HL-60 (cell line): ENCODE measurements at regions not wholly inside any gene's neighbourhood (a gene's known extent, or its start where the extent isn't known, plus 50 kb on each side); places are given as distances from the start of the nearest gene placed in this dataset.

Source experiments
- DNase-seq, 2 experiments: peaks; one replicate each; pipeline ENCODE4 v3.0.0-alpha.2; 2010 to 2020; ENCODE audit warnings: low read depth in 1 of 2, low spot score in 1 of 2
- H3K27ac ChIP-seq: fragments of 250-450 bp; sonication (Bioruptor Pico); replicated peaks from 2 replicates; pipeline ENCODE4 v1.5.1; 2020; ENCODE audit warnings: mild to moderate bottlenecking, moderate library complexity
- H3K27me3 ChIP-seq: fragments of 250-450 bp; sonication (Bioruptor Pico); 2 replicates; pipeline ENCODE4 v1.5.1; 2021; ENCODE audit warnings: mild to moderate bottlenecking, moderate library complexity; ENCODE audit not compliant: insufficient read depth, poor library complexity, severe bottlenecking
- H3K4me3 ChIP-seq: replicated peaks from 2 replicates; pipeline ENCODE4 v1.5.1; 2011; ENCODE audit warnings: mild to moderate bottlenecking, control low read depth, low read length; ENCODE audit not compliant: insufficient read depth
- CTCF ChIP-seq: IDR thresholded peaks from one replicate; pipeline ENCODE4 v1.5.1; 2011; ENCODE audit warnings: low read length, control low read depth, inconsistent platforms; ENCODE audit not compliant: insufficient read depth
- GABPA ChIP-seq: IDR thresholded peaks from 2 replicates; pipeline ENCODE4 v1.6.1; 2012; ENCODE audit warnings: low read depth
- POLR2AphosphoS5 ChIP-seq: IDR thresholded peaks from 2 replicates; pipeline ENCODE4 v1.6.1; 2012; ENCODE audit warnings: low read depth
- REST ChIP-seq: IDR thresholded peaks from 2 replicates; pipeline ENCODE4 v1.6.1; 2012; ENCODE audit warnings: low read depth; ENCODE audit not compliant: insufficient replicate concordance
- SPI1 ChIP-seq: IDR thresholded peaks from 2 replicates; pipeline ENCODE4 v1.6.1; 2012; ENCODE audit warnings: low read depth, mild to moderate bottlenecking, borderline replicate concordance

GRCh38 chr6:117165911-117166499 is 99.4 kb upstream of the VGLL2 start:
- Histone ChIP-seq H3K27ac (no peak overlapping the region), H3K4me3 (no peak overlapping the region), H3K27me3 (peaks cover 1% of the 10 kb centered on the region)
- no peak for TF ChIP-seq CTCF
- DNase-seq, result no peak

GRCh38 chr6:117167520-117168271 is 97.7 kb upstream of the VGLL2 start:
- no peak overlapping the region for H3K27ac ChIP-seq
- peaks cover 7% of the 10 kb centered on the region for H3K27me3 ChIP-seq
- no peak for DNase-seq
- no peak overlapping the region for H3K4me3 ChIP-seq
- no peak for TF ChIP-seq SPI1
- no peak for TF ChIP-seq POLR2AphosphoS5
- no peak for TF ChIP-seq REST
- TF ChIP-seq GABPA, result no peak
- TF ChIP-seq CTCF, result no peak

GRCh38 chr6:117168296-117169063 is 96.9 kb upstream of the VGLL2 start:
- TF ChIP-seq GABPA, result no peak
- no peak for TF ChIP-seq REST
- TF ChIP-seq SPI1, result no peak
- no peak for TF ChIP-seq CTCF
- no peak for TF ChIP-seq POLR2AphosphoS5
- no peak for DNase-seq
- Histone ChIP-seq H3K27me3 (peaks cover 7% of the 10 kb centered on the region), H3K27ac (no peak overlapping the region), H3K4me3 (no peak overlapping the region)
